ENCODE measurements at regions not wholly inside any gene's neighbourhood (a gene's known extent, or its start where the extent isn't known, plus 50 kb on each side); places are given as distances from the start of the nearest gene placed in this dataset.
"Not testable (repeated sequence)": the region's sequence is repeated elsewhere in the genome, so short reads cannot be mapped to it uniquely, and the experiment has no call there.

DNA sequence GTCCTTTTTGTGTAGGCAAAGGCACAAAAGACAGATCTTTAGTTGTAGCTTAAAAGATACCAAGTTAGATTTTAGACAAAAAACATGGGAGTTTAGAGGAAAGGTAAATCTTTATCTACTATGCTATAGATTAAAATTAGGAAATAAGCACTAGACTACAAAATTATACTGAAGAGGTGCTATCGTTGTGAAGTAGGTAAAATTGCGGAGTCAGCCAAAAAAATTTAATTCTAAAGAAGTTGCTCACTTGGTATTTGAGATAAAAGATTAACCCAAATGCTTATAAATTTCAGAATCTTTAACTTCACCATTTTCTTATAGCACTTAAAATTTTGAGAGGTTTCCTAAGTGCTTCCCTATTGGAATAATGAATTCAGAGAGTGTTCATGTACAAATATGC lies 604.1 kb downstream of the GRXCR1 start:
- H3K4me3 ChIP-seq (replicated peaks; ENCODE audit: low read depth, low read length) = no peak overlapping the region
- no peaks in the 10 kb centered on the region for H3K36me3 ChIP-seq (ENCODE audit: control insufficient read depth, insufficient read depth, low read length)
- TF ChIP-seq CTCF (IDR thresholded peaks at IDR 0.05; ENCODE audit: insufficient read depth, low read length, poor library complexity, severe bottlenecking) = no peak
- no peaks in the 10 kb centered on the region for H3K27me3 ChIP-seq (replicated peaks; ENCODE audit: control insufficient read depth, insufficient read depth, low read length)
- no peak for DNase-seq (ENCODE audit: extremely low read depth, insufficient read length)

DNA sequence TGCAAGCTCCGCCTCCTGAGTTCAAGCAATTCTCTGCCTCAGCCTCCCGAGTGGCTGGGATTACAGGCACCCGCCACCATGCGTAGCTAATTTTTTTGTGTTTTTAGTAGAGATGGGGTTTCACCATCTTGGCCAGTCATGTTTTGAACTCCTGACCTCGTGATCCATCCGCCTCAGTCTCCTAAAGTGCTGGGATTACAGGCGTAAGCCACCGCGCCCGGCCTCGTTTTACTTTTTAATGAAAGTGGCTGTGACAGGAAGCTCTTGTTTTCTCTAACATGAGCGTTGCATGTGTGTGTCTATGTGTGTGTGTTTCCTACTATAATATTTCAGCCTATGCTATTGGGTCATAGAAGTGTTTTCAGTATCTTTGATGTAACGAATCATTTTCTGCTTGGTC lies 613.3 kb downstream of the GRXCR1 start:
- not testable (repeated sequence) for DNase-seq (ENCODE audit: extremely low read depth, insufficient read length)

DNA sequence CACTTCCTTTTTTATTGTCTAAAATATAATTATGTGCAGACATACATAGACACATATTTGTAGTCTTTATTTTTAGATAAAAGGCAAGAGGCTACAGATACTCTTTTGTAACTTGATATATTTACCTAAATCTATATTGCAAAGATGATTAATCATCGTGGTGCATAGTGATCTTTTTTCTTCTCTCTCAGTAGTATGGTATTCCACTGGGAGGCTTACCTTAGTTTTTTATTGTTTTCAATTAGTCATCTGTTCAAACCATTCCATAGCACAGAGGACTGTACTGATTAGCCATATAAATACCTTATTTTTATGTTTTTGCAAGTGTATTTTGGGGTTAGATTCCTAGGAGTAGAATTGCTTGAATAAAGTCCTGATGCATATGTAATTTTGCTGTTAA lies 619.7 kb downstream of the GRXCR1 start:
- no peak overlapping the region for H3K4me3 ChIP-seq (replicated peaks; ENCODE audit: low read depth, low read length)
- no peak for TF ChIP-seq CTCF (IDR thresholded peaks at IDR 0.05; ENCODE audit: insufficient read depth, low read length, poor library complexity, severe bottlenecking)
- no peaks in the 10 kb centered on the region for H3K36me3 ChIP-seq (ENCODE audit: control insufficient read depth, insufficient read depth, low read length)
- DNase-seq (ENCODE audit: extremely low read depth, insufficient read length) = no peak
- no peaks in the 10 kb centered on the region for H3K27me3 ChIP-seq (replicated peaks; ENCODE audit: control insufficient read depth, insufficient read depth, low read length)

More for the DNA sequence above, 613.3 kb downstream of the GRXCR1 start:
- not testable (repeated sequence) for H3K4me3 ChIP-seq (replicated peaks; ENCODE audit: low read depth, low read length); H3K36me3 ChIP-seq (ENCODE audit: control insufficient read depth, insufficient read depth, low read length); H3K27me3 ChIP-seq (replicated peaks; ENCODE audit: control insufficient read depth, insufficient read depth, low read length)

DNA sequence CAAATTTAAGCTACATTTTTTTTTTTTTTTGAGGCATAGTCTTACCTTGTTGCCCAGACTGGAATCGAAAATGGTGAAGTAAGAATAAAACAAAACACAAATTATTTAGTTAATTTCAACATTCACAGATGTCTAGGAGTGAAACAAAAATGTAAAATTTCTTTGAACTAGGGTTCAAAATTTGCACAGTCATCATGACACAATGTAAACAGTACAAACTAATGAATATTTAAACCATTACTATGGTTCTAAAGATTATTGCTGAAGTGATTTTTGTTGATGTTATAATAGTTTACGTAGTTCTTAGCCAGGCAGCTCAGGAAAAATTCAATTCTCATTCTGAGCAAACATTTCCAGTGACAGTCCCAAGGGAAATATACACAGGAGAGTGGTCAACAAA lies 633.1 kb downstream of the GRXCR1 start:
- H3K36me3 ChIP-seq (ENCODE audit: control insufficient read depth, insufficient read depth, low read length) = no peaks in the 10 kb centered on the region
- H3K27me3 ChIP-seq (replicated peaks; ENCODE audit: control insufficient read depth, insufficient read depth, low read length) = no peaks in the 10 kb centered on the region
- no peak for DNase-seq (ENCODE audit: extremely low read depth, insufficient read length)
- H3K4me3 ChIP-seq (replicated peaks; ENCODE audit: low read depth, low read length) = no peak overlapping the region
- TF ChIP-seq CTCF (IDR thresholded peaks at IDR 0.05; ENCODE audit: insufficient read depth, low read length, poor library complexity, severe bottlenecking) = no peak

DNA sequence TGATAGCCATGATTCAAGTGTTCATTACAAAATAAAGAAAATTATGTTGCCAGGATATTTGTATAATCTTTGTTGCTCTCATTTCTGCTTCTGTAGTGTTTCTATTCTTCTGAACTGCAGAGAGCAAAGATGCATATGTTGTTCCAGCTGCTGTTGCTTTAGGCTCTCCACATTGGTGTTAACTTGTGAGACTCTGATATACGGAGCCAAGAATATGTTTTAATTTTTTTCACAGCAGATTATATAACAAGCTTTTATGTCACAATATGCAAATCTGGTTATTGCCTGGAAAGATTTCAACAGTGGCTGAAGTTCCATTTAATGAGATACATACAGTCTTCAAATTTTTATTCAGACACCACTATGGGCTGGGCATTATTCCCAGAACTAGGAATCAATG lies 655.0 kb downstream of the GRXCR1 start:
- no peak for DNase-seq (ENCODE audit: extremely low read depth, insufficient read length)
- no peak for TF ChIP-seq CTCF (IDR thresholded peaks at IDR 0.05; ENCODE audit: insufficient read depth, low read length, poor library complexity, severe bottlenecking)
- Histone ChIP-seq H3K36me3 (ENCODE audit: control insufficient read depth, insufficient read depth, low read length) (no peaks in the 10 kb centered on the region), H3K4me3 (replicated peaks; ENCODE audit: low read depth, low read length) (no peak overlapping the region), H3K27me3 (replicated peaks; ENCODE audit: control insufficient read depth, insufficient read depth, low read length) (no peaks in the 10 kb centered on the region)

GRCh38 chr4:43550981-43551627 lies 658.6 kb downstream of the GRXCR1 start:
- DNase-seq (ENCODE audit: extremely low read depth, insufficient read length) = no peak
- no peak overlapping the region for H3K4me3 ChIP-seq (replicated peaks; ENCODE audit: low read depth, low read length)
- TF ChIP-seq CTCF (IDR thresholded peaks at IDR 0.05; ENCODE audit: insufficient read depth, low read length, poor library complexity, severe bottlenecking) = no peak
- H3K36me3 ChIP-seq (ENCODE audit: control insufficient read depth, insufficient read depth, low read length) = no peaks in the 10 kb centered on the region
- H3K27me3 ChIP-seq (replicated peaks; ENCODE audit: control insufficient read depth, insufficient read depth, low read length) = no peaks in the 10 kb centered on the region
